B cell (primary cell): ENCODE measurements at regions not wholly inside any gene's neighbourhood (a gene's known extent, or its start where the extent isn't known, plus 50 kb on each side); places are given as distances from the start of the nearest gene placed in this dataset.

Experiments used
- CTCF ChIP-seq: fragments of 200-600 bp; IDR thresholded peaks from one replicate; pipeline ENCODE4 v1.8.0; 2022; ENCODE audit warnings: antibody characterized with exemption, mild to moderate bottlenecking
- EZH2 ChIP-seq: IDR thresholded peaks from 2 replicates; pipeline ENCODE4 v1.6.1; 2012; ENCODE audit warnings: borderline replicate concordance, low read depth, mild to moderate bottlenecking, moderate library complexity, low read length; ENCODE audit not compliant: insufficient read depth, poor library complexity, severe bottlenecking

- no peak for TF ChIP-seq CTCF
- TF ChIP-seq EZH2: no peak
These were observed 355.2 kb upstream of the ARID1B start for GRCh38 chr6:156421933-156422332.
